Middle frontal gyrus (tissue), 1 donor: ENCODE measurements at regions not wholly inside any gene's neighbourhood (a gene's known extent, or its start where the extent isn't known, plus 50 kb on each side); places are given as distances from the start of the nearest gene placed in this dataset.

Experiments used
- DNase-seq: peaks from one replicate; pipeline ENCODE4 v3.0.0-alpha.2; 2015; ENCODE audit warnings: low spot score; ENCODE audit errors: extremely low spot score

DNA sequence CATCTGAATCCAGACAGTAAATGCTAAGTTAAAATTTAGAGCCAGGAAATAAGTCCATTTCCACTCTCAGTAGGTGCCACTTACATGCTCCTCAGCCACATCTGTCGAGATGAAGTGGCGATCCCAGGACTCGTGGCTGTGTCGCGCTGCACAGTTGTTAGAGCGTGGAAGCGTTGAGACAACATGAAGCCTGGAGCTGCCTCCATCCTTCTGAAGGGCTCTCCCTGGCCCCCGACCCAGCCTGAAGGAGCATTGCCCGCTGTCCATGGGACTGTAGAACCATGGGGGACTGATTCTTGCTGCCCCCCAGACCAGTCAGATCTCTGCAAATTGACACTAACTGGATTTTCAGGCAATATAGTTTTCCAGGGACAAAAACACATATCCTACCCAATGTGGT lies 58.9 kb downstream of the IRX1 start:
- no peak for DNase-seq

DNA sequence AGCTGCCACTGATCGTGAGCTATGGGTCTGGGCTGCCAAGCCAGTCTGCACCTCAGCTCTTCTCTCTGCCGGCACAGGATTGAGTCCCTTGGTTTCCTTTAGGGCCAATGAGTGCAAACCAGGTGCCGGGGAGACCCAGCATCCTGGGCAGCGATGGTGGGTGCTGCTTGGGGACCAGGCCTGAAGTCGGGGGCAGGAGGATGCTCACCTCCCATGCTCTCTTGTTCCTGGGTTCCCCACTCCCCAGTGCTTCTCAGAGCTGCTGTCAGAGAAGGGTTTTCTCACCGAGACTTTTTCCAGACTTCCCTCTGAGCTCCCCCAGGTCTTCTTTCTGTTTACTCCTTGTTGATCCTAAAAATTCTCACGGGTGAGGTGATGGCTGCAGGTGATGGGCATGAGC lies 61.2 kb downstream of the IRX1 start:
- DNase-seq, result no peak

DNA sequence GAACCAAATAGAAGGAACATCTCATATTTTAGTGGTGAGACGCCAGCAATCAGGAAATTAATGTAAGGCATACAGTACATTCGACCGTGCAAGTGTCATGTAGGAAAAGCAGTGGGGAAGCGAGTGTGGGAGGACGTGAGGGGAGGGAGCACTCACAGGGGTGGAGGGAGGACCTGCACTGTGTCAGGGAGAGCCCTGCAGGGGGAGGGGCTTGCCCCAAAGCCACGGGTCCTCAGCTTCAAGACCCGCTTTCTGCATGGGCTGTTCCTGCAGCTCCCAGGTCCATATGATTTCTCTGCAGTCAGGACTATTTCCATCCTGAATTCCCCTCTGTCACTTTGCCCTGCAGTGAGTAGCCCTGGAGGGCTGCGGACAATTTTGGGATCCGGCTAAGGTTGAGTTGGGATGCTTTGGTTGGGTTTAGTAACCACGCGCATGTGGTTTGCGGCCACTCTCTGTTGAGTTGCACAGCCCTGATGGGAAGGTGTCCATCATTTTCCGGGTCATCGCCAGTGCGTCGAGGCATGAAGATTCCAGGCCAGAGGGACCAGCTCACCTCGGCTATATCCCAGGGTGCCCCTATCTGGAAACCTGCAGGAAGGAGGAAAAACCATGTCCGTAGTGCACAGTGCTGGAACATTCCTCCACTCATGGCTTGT lies 61.9 kb downstream of the IRX1 start:
- no peak for DNase-seq

DNA sequence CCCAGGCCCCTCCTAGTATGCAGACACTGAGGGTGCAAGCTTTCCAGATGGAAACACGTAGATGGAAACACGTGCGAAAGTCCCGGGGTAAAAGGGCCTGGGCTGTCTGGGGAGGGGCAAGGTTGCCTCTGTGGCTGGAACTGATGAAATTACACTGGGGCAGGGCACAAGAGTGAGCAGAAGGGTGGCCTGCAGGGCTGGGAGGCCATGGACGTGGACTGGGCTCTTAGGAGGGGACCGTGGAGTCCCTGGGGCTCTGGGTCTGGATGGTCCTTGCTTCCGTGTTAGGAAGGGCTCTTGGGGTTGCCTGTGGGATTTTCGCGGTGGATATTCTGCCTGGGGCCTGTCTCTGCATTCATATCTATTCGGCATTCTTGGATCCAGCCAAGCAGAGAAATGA lies 63.3 kb downstream of the IRX1 start:
- DNase-seq, result no peak

DNA sequence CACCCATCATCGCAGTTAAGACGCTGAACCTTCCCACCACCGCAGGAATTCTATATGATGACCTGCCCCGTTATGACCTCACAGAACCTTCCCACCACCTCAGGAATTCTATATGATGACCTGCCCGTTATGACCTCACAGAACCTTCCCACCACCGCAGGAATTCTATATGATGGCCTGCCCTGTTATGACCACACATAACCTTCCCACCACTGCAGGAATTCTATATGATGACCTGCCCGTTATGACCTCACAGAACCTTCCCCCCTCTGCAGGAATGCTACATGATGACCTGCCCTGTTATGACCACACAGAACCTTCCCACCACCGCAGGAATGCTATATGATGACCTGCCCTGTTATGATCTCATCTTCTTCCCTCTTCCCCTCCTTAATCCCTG lies 64.3 kb downstream of the IRX1 start:
- DNase-seq, result no peak

DNA sequence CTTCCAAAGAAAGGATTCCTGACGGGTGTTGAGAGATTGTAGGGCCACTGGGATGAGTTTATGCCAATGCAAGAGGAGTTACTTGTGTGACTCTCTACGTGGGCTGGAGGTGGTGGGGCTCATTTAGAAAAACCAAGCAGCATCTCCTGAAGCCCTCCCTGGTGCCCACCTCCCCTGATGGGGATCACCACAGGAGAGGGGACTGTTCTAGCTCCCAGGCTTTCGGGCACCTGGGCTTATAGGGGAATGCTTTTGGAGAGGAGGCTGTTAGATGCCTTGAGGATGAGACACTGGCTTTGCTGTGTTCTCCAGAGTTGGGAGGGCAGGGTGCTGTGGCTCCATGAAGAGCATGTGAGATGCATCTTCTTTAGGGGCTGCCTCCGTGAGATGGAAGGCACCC lies 65.0 kb downstream of the IRX1 start:
- no peak for DNase-seq

DNA sequence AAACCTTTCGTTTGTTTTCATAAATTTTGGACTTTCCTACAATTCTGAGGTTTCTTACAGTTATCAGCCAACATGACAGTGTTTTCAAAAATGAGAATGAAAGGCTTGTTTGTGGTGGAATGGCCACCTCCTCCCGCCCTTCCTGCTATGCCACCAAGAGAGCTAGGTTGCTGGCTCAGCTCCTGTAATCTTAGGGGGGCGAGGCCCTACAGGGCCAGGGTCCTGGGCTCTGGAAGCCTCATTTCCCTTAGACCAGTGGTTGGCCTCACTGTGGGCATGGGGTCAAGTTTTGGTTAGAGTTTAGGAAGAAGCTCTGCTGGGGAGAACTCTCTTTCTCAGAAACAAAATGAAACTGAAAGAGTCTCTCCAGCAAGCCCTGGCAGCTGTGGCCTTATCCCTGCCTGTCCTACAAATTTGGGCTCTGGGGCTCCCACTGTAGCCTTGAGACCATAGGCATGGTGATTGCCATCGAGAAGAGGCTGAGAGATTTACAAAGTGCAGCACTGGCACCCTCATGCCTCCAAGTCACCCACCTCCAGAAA lies 66.2 kb downstream of the IRX1 start:
- DNase-seq, result no peak

DNA sequence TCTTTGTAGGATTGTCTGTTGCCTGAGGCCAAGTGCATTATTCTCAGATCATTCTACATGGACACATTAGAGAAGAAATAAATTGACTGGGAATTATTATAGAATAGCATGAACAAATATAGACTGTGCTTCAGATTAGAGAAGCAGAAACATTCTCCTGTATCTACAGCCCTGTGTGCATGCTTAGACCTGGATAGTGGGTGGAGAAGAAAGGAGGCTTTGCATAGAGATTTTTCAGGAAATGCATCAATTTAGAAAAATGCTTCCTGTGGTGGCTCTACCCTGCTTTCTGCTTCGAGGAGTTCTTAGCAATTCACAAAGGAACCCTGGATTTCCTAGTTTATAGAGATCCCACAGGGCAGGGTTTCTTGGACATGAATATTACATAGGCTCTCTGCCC lies 66.7 kb downstream of the IRX1 start:
- DNase-seq, result no peak

DNA sequence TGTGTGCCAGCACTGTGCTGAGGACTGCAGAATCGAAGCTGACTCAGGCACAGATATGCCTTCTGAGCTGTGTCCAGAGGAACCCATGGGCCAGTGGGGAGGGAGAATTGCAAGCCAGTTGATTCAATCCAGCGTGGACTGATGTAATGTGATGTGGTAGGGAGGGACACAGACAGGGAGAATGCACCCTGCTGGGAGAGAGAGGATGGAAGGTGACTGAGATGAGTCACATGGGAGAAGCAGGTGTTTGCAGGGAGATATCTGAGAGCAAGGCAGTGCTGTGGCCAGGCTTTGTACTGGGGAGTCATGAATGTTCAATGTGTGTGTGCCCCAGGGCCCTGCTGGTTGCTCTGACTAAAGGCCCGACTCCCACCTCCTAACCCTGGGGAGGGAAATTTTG lies 75.7 kb downstream of the IRX1 start:
- no peak for DNase-seq

DNA sequence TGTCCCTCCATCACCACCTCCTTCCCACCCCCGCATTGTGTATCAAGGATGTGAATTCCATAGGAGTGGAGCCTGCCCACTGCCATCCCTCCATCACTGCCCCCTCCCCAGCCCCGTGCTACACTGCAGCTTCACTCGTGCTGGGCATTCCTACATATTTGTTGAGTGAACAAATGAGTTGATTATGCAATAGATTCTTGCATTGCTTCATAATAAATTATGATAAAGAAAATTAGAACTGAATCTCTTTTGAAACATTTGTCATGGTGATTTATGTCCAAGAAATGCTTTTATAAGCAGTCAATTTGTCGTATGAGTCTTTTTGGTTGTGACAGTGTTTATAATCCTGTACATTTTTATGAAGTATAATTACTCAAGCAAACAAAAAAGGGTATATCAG lies 83.2 kb downstream of the IRX1 start:
- no peak for DNase-seq

DNA sequence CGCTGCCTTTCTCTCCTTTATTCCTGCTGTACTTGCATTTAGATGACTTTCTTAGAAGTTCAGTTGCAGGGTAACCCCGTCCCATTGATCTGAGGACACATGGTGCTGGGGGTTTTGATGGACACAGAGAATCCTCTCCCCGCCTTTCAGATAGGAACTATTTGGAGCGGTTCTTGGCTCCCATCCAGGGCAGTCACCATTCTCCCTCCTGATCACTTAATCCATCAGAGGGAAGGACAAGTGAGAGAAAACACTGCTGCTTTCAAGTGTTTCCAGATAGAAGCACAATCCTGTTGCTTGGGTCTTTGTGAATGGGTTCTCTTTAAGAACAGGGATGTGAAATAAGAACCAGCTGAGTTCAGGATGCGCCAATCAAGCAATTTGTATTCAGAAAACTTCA lies 85.2 kb downstream of the IRX1 start:
- no peak for DNase-seq

DNA sequence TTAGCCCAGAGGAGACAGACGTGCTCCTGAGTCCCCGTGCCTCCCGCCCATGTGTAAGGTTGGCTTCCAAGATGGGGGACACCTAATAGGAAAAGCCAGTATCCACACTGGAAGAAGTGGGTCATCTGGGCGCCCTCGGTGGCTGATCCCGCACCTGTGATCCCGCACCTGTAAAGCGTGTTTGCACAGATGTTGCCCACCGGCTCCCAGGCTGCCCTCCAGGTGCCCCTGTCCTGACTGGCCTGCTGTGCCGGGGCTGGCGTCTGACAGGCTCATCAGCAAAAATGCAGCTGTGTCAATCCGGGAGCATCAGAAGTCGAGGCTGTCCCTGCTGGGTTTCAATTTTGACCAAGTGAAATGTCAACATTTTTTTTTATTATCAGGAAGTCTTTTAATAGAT lies 88.5 kb downstream of the IRX1 start:
- DNase-seq, result no peak

DNA sequence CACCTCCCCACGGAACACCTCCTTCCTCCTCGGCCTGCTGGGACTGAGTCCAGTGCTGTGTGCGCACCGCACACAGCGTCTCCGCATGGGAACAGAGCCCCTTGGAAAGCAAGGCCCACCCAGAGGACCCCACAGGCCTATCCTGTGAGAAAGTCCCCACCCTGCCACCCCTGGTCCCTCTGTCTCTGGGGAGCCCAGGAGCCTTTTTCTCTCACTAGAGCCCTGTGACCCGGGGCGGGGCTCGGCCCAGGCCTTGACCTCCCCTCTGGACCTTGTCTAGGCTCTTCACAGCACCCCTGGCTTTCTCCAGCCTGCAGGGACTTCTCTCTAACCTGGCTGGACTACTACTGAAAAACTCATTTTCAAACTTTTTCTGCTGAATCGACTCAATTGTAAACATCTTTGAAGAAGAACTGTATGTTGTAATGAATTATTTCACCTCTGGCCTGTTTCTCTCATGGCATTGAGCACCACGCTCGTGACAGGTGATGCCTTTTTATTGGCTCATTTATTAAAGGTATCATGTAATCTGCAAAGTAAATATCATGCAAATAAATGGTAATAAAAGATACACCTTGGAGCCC lies 89.2 kb downstream of the IRX1 start:
- no peak for DNase-seq

DNA sequence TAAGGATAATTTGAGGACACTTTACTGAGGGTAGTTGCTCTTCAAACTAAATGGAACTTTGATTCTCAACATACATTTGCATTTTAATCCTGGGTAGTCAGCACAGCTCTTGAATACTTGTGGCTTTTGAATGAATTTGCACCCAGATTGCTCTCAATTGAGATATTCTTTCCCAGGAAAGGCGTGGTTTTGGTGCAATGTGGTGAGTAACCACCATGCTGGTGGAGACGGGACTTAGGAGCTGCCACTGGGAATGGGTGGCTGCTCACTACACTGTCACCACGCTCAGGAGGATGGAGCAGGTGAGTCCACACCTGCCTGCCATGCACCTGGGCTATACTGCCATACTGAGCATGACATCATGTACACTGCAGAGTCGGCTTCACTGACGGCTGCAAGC lies 99.2 kb downstream of the IRX1 start:
- DNase-seq, result no peak

DNA sequence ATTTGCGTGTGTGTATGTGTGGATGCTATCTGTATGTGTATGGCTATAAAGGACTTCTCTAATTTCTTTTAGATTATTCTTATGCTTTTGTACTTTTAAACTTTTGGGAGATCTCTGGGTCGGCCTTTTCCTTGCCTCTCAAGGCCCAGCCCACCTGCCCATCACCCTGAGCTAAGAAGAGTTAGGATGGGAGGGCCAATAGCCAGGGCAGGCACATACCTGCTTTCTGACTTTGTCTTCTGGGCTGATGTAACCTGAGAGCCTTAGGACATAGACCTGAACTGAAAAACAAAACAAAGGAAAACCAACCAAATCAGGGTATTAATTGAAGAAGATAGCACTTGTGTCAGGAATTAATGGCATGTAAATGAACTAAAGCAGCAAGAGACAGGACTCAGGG lies 100.2 kb downstream of the IRX1 start:
- DNase-seq, result no peak

DNA sequence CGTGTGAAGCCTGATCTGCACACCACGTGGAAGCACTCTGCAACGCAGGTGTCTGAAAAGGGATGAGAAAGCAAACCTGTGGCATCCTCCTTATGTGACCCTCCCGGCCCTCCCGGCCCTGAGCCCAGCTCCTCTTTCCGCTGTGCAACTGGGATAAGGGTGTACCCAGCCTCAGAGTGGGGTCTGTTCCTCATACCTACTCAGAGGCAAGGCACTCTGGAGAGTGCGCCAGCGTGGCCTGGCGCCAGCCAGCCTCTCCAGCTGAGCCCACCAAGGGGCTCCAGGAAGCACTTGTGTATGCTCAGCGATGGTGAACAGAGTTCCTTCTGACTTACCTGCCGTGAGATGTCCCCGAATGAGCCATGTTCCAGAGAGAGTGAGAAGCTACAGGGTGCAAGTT lies 102.8 kb downstream of the IRX1 start:
- no peak for DNase-seq

DNA sequence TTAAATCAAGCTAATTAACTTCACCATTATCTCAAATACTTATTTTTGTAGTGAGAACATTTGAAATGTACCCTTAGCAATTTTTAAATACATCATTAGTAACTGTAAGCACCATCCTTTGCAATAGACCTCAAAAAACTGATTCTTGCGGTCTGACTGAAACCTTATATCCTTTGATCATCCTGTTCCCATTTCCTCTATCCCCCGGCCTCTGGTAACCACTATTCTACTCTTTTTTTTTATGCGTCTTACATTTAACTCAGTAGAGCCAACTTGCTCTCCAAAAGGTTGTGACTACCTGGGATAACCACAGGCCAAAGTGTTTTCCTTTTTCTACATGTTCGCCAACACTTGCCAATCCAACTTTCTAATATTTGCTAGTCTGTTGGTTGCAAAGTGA lies 106.1 kb downstream of the IRX1 start:
- no peak for DNase-seq

DNA sequence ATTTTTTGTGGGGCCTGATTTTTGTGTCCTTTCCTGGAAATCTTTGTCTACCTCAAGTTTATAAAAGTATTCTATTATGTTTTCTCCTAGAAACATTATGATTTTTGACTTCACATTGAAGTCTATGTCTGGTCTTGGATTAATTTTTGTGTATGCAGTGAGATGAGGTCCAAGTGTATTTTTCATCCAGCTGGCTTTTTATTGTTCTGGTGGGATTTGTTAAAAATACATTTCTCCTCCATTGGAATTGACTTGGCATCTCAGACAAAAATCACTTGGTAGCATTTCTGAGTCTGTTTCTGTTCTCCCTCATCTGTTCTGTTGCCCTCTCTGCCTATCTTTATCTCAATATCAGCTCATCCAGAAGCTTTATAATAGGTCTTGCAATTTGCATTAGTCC lies 109.0 kb downstream of the IRX1 start:
- DNase-seq, result no peak

DNA sequence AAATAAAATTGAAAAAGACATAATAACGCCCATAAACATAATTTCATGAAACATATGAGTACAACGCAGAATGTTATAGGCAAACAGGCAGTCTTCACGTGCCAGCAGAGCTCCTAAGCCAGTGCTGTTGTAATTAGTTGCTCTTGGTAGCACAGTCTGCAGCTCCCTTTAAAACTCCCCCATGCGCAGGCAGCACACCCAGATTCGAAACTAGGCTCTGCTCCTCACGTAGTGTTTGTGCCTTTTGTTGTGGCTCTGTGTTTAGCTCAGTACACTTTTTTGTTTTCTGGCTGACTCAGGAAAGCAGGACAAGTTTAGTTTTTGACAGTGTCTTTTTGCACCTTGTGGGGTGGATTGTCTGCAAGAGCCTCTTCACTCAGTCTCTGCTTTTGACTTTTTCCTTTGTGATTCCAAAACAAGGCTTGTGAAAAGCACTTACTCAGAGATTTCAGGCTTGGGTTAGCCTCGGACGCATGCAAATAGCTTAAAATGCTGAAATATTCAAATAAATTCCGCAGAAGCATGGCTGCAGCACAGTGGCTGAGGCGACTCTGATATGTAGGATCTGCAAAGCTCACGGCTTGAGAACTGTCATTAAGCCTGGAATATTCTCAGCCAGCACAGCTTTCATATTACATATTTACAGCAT lies 113.6 kb downstream of the IRX1 start:
- DNase-seq, result no peak

DNA sequence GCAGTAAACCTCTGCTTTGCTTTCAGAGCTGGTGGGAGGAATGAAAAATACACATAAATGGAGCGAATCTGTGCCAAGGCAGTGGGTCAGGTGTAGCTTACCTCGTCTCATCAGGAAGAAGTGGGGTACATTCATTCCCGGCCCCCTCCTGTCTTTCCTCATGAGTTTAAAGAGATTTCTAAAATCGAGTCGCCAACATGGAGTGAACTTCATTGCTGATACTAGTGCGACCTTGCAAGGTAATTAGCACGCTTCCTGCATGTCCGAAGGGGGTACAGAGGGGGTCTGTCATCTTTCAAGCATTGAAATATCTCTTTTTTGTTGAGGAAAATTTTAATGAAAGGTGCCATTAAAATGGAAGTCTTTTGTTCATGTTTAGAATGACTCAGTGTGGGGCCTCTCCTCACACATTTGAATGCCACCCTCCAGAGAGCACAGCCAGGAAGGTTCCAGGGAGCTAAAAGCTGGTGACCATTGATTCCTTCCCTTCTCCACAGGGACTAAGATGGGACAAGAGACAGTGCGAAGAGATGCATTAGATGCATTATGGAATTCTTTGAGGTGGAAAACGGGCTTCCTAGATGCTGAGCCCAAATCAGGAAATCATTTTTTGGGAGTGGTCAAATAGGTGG lies 114.2 kb downstream of the IRX1 start:
- DNase-seq, result no peak

DNA sequence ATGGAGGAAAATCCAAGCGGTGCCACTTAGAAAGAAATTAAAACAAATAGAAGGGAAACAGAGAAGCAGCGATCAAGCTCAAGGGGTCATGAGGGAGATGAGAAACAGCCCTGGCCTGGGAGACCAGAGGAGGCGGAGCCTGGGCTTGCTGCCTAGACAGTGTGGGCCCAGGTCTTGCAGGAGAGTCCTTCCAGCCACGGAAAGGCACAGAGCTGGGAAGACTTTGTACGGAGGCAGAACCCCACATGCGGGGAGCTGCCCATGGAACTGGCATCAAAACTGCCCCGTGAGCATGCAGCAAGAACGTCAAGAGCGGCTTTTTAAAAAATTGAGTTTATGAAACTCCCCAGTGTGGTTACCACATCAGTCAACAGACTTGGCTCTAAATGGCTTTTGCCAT lies 119.4 kb downstream of the IRX1 start:
- DNase-seq, result no peak

DNA sequence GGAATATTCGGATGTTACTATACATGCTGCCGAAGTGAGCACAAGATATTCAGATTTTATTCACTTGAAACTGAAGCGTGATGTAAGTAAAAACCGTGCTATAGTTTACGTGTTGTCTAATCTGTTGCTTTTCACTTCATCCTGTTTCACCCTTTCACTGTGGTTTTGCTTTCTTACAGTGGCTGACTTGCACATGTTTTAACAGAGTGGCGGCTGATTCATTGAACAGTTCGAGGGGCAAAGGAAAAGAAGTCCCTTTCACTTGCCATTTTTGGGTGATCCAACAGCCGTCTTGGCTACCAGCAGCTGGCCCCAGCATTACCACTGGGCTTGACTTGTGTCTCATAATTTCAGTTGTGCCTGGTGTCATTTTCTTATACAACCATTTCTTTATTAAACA lies 134.0 kb downstream of the IRX1 start:
- no peak for DNase-seq

DNA sequence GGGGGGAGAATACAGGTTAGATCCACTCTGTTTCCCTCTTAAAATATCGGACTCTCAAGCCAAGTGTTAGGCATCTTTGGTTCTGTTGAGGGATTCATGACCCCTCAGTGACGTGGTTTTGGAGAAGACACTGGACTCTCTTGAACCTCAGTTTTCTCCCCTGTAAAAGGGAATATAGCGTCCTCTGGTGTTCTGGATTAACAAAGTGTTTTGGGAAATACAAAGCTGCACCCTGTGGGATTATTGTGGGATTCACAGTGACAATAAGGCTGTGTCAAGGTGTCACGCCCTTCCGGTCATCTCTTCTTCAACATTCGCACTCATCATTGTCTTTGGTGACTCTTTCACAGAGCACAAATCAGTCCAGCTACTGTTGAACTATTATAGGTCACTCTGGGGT lies 139.0 kb downstream of the IRX1 start:
- DNase-seq, result no peak
